RKO (cell line): ENCODE measurements at regions not wholly inside any gene's neighbourhood (a gene's known extent, or its start where the extent isn't known, plus 50 kb on each side); places are given as distances from the start of the nearest gene placed in this dataset.
A peak's percentile ranks its signal among the peaks of the same experiment; 100 is the strongest.

Experiments used
- DNase-seq: peaks from one replicate; pipeline ENCODE4 v3.0.0-alpha.2; 2016; ENCODE audit warnings: low spot score

GRCh38 chr10:58010073-58010702 is 257.5 kb downstream of the IPMK start:
- DNase-seq, result no peak

- DNase-seq, result no peak
These were observed 263.7 kb downstream of the IPMK start for GRCh38 chr10:58003945-58004344.

GRCh38 chr10:58001159-58001558 is 266.5 kb downstream of the IPMK start:
- no peak for DNase-seq

GRCh38 chr10:57996536-57996935 is 271.2 kb downstream of the IPMK start:
- DNase-seq, result no peak

GRCh38 chr10:57993302-57993701 is 274.4 kb downstream of the IPMK start:
- no peak for DNase-seq

- peak; percentile 14 for DNase-seq
These were observed 275.2 kb downstream of the IPMK start for GRCh38 chr10:57992321-57993077.

GRCh38 chr10:57988964-57989363 is 278.7 kb downstream of the IPMK start:
- DNase-seq, result no peak

GRCh38 chr10:57987055-57987721 is 280.5 kb downstream of the IPMK start:
- no peak for DNase-seq

GRCh38 chr10:57986422-57986821 is 281.3 kb downstream of the IPMK start:
- no peak for DNase-seq

- DNase-seq, result peak; percentile 11
These were observed 284.4 kb downstream of the IPMK start for GRCh38 chr10:57983281-57983791.

GRCh38 chr10:57982091-57982490 is 285.6 kb downstream of the IPMK start:
- DNase-seq, result no peak

- no peak for DNase-seq
These were observed 287.7 kb downstream of the IPMK start for GRCh38 chr10:57979956-57980355.

GRCh38 chr10:57979491-57979890 is 288.2 kb downstream of the IPMK start:
- no peak for DNase-seq

GRCh38 chr10:57977262-57977661 is 290.4 kb downstream of the IPMK start:
- no peak for DNase-seq

- no peak for DNase-seq
These were observed 294.2 kb downstream of the IPMK start for GRCh38 chr10:57973451-57973850.

GRCh38 chr10:57972783-57973182 is 294.9 kb downstream of the IPMK start:
- DNase-seq, result no peak

- no peak for DNase-seq
These were observed 299.2 kb downstream of the IPMK start for GRCh38 chr10:57968328-57969016.

GRCh38 chr10:57964351-57964750 is 303.3 kb downstream of the IPMK start:
- DNase-seq, result peak; percentile 42

- no peak for DNase-seq
These were observed 304.1 kb downstream of the IPMK start for GRCh38 chr10:57963546-57963945.

- no peak for DNase-seq
These were observed 304.9 kb downstream of the IPMK start for GRCh38 chr10:57962839-57963238.

GRCh38 chr10:57961487-57961886 is 306.2 kb downstream of the IPMK start:
- no peak for DNase-seq

- no peak for DNase-seq
These were observed 307.3 kb downstream of the IPMK start for GRCh38 chr10:57960406-57960805.
